PC-9 (cell line): ENCODE measurements at regions not wholly inside any gene's neighbourhood (a gene's known extent, or its start where the extent isn't known, plus 50 kb on each side); places are given as distances from the start of the nearest gene placed in this dataset.

Source experiments
- BruUV-seq: library from RNA; stranded (reverse); fragments of 400-500 nt; replicated peaks from 2 replicates; lab custom pipeline; 2021; lab: Mats Ljungman, UMichigan
- CTCF ChIA-PET: fragments of 300-600 bp; sonication (Branson Sonifier 250); formaldehyde crosslinking; loops from one replicate; lab custom pipeline; 2022; ENCODE audit warnings: antibody characterized with exemption; lab: Charles Lee
- POLR2A ChIA-PET: fragments of 300-600 bp; sonication (Branson Sonifier 250); formaldehyde crosslinking; loops from one replicate; lab custom pipeline; 2022; ENCODE audit warnings: antibody characterized with exemption; ENCODE audit not compliant: unreplicated experiment; lab: Charles Lee
- DNase-seq, 2 experiments: peaks; one replicate each; pipeline versions ENCODE4 v3.0.0 to v3.0.0-alpha.2; 2015 to 2022; ENCODE audit warnings: mixed read lengths in 1 of 2
- H2AFZ ChIP-seq: fragments of 200-600 bp; sonication (generic); 2 replicates; pipeline ENCODE4 v1.8.1; 2017; ENCODE audit warnings: antibody characterized with exemption
- H3F3A ChIP-seq: fragments of 200-600 bp; sonication (generic); 2 replicates; pipeline ENCODE4 v1.8.1; 2017; ENCODE audit warnings: antibody characterized with exemption, mild to moderate bottlenecking, low read depth; ENCODE audit not compliant: insufficient read depth
- H3K27ac ChIP-seq: fragments of 200-600 bp; sonication (generic); 2 replicates; pipeline ENCODE4 v1.6.1; 2016; ENCODE audit warnings: mixed run types
- H3K27me3 ChIP-seq: fragments of 200-600 bp; sonication (generic); 2 replicates; pipeline ENCODE4 v1.6.1; 2016; ENCODE audit warnings: low read depth, mixed run types; ENCODE audit not compliant: insufficient read depth
- H3K36me3 ChIP-seq: fragments of 200-600 bp; sonication (generic); 2 replicates; pipeline ENCODE4 v1.6.1; 2016; ENCODE audit warnings: low read depth, mixed run types
- H3K4me1 ChIP-seq: fragments of 200-600 bp; sonication (generic); replicated peaks from 2 replicates; pipeline ENCODE4 v1.6.1; 2016; ENCODE audit warnings: mixed run types; ENCODE audit not compliant: insufficient read depth
- H3K4me2 ChIP-seq: fragments of 200-600 bp; sonication (generic); 2 replicates; pipeline ENCODE4 v1.6.1; 2017; ENCODE audit warnings: mixed run types
- H3K4me3 ChIP-seq: fragments of 200-600 bp; sonication (generic); 2 replicates; pipeline ENCODE4 v1.6.1; 2016; ENCODE audit warnings: mixed run types
- H3K79me2 ChIP-seq: fragments of 200-600 bp; sonication (generic); 2 replicates; pipeline ENCODE4 v1.6.1; 2017; ENCODE audit warnings: low read depth, mixed run types
- H3K9me2 ChIP-seq: fragments of 200-600 bp; sonication (generic); 2 replicates; pipeline ENCODE4 v1.8.1; 2017; ENCODE audit warnings: mild to moderate bottlenecking; ENCODE audit not compliant: insufficient read depth
- H3K9me3 ChIP-seq: fragments of 200-600 bp; sonication (generic); 2 replicates; pipeline ENCODE4 v1.8.1; 2016; ENCODE audit warnings: low read depth; ENCODE audit not compliant: insufficient read depth
- H4K20me1 ChIP-seq: fragments of 200-600 bp; sonication (generic); 2 replicates; pipeline ENCODE4 v1.8.1; 2017; ENCODE audit not compliant: insufficient read depth
- EZH2 ChIP-seq: fragments of 200-600 bp; sonication (generic); IDR thresholded peaks from 2 replicates; pipeline ENCODE4 v1.8.0; 2017; ENCODE audit warnings: antibody characterized with exemption, low read depth
- intact Hi-C: fragments of 100-400 bp; cut with micrococcal nuclease; formaldehyde crosslinking; loops from one replicate; pipeline ENCODE4 v1.10.0; 2022; ENCODE audit not compliant: unreplicated experiment
- TF ChIP-seq, protein P1 (sequence below): fragments of 200-600 bp; sonication (generic); conservative IDR thresholded peaks from 2 replicates; pipeline ENCODE4 v1.6.1; 2017; ENCODE audit warnings: mixed run types, antibody characterized with exemption, mild to moderate bottlenecking, moderate library complexity

DNA sequence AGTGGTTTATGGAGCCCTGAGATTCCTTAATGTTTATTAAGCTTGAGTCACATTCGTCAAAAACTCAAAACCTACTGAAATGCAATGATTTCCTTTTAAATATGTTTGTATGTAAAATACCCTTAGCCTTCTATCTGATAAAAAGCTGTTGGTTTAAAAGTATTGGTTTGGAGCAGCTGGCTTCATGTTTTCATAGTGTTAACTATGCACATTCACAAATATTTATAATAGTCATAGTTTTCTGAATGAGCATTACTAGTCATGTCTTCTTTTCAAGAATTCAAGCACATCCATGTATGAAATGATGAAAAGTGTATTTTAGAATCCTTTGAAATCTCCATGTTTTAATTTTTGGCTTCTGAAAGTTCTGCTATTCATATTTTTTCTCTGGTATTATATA lies 558.6 kb downstream of the UTRN start:
- no peak overlapping the region for H3K27ac ChIP-seq
- no peak for DNase-seq
- no peak overlapping the region for H3K4me2 ChIP-seq
- no peak overlapping the region for H2AFZ ChIP-seq
- CTCF ChIA-PET = no interaction called here
- intact Hi-C loops = no loop called here
- H3K27me3 ChIP-seq = no peaks in the 10 kb centered on the region
- H3K9me3 ChIP-seq = no peaks in the 10 kb centered on the region
- no peak overlapping the region for H3K4me3 ChIP-seq
- POLR2A ChIA-PET = no interaction called here
- no peaks in the 10 kb centered on the region for H3K9me2 ChIP-seq
- no peaks in the 10 kb centered on the region for H3F3A ChIP-seq
- BruUV-seq = no TSS peak
- no peak for TF ChIP-seq EZH2
- TF ChIP-seq, protein P1, sequence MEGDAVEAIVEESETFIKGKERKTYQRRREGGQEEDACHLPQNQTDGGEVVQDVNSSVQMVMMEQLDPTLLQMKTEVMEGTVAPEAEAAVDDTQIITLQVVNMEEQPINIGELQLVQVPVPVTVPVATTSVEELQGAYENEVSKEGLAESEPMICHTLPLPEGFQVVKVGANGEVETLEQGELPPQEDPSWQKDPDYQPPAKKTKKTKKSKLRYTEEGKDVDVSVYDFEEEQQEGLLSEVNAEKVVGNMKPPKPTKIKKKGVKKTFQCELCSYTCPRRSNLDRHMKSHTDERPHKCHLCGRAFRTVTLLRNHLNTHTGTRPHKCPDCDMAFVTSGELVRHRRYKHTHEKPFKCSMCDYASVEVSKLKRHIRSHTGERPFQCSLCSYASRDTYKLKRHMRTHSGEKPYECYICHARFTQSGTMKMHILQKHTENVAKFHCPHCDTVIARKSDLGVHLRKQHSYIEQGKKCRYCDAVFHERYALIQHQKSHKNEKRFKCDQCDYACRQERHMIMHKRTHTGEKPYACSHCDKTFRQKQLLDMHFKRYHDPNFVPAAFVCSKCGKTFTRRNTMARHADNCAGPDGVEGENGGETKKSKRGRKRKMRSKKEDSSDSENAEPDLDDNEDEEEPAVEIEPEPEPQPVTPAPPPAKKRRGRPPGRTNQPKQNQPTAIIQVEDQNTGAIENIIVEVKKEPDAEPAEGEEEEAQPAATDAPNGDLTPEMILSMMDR = no peak
- no peaks in the 10 kb centered on the region for H3K4me1 ChIP-seq
- H3K79me2 ChIP-seq = no peaks in the 10 kb centered on the region
- H3K36me3 ChIP-seq = no peaks in the 10 kb centered on the region
- H4K20me1 ChIP-seq = no peaks in the 10 kb centered on the region

DNA sequence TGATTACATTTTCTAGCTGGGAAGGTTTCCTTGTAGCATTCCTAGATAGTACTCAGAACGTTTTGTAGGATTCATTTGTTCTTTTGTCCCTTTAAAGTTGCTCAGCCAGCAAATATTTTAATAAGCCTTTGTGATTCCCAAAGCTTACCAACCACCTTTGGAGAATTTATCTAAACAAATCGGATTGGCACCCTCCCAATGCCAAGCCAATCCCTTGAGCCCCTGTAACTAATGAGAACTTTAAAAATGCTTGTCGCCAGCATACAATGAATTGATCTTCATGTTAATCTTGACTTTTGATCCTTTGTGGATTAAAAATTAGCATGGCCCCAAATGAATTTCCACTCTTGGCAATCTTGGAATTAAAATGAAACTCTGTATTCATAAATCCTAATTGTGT lies 559.5 kb downstream of the UTRN start:
- no TSS peak for BruUV-seq
- Histone ChIP-seq H3K27ac (no peak overlapping the region), H3K79me2 (no peaks in the 10 kb centered on the region), H3F3A (no peaks in the 10 kb centered on the region), H3K4me3 (no peak overlapping the region), H3K36me3 (no peaks in the 10 kb centered on the region), H3K4me1 (no peaks in the 10 kb centered on the region), H4K20me1 (no peaks in the 10 kb centered on the region), H3K9me2 (no peaks in the 10 kb centered on the region; the same call in 1 of the 2 replicates), H3K4me2 (no peak overlapping the region), H3K27me3 (no peaks in the 10 kb centered on the region), H2AFZ (no peak overlapping the region), H3K9me3 (no peaks in the 10 kb centered on the region)
- intact Hi-C loops = no loop called here
- no peak for DNase-seq
- ChIA-PET POLR2A (no interaction called here), CTCF (no interaction called here)
- TF ChIP-seq EZH2 = no peak
- TF ChIP-seq, protein P1 = no peak

DNA sequence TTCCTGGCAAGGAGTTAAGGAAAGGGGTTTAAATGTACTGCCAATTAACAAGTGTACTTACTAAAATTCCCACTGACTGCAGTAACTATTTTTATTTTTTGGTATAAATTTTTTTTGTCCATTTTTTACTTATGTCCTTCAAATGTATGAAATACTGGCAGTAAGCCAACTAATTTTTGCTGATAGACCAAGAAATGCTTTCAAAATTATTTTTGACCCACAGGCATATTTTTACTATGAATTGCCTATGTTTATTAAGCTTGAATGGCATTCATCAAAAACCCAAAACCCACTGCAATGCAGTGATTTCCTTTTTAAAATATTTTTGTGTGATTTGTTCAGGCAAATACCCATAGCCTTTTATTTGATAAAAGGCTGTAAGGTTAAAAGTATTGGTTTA lies 560.1 kb downstream of the UTRN start:
- intact Hi-C loops = no loop called here
- ChIA-PET CTCF (no interaction called here), POLR2A (no interaction called here)
- no peaks in the 10 kb centered on the region for H3K36me3 ChIP-seq
- H3K4me2 ChIP-seq = no peak overlapping the region
- H3K4me3 ChIP-seq = no peak overlapping the region
- no peaks in the 10 kb centered on the region for H3K9me3 ChIP-seq
- H3F3A ChIP-seq = no peaks in the 10 kb centered on the region
- no peaks in the 10 kb centered on the region for H3K4me1 ChIP-seq
- H3K27me3 ChIP-seq = no peaks in the 10 kb centered on the region
- no peak overlapping the region for H2AFZ ChIP-seq
- BruUV-seq = no TSS peak
- H3K27ac ChIP-seq = no peak overlapping the region
- TF ChIP-seq EZH2 = no peak
- TF ChIP-seq, protein P1 = no peak
- no peaks in the 10 kb centered on the region; the same call in 1 of the 2 replicates for H3K9me2 ChIP-seq
- no peaks in the 10 kb centered on the region for H4K20me1 ChIP-seq
- H3K79me2 ChIP-seq = no peaks in the 10 kb centered on the region
- no peak for DNase-seq
